Cardiac muscle cell (in vitro differentiated cells and primary cell): ENCODE measurements at regions not wholly inside any gene's neighbourhood (a gene's known extent, or its start where the extent isn't known, plus 50 kb on each side); places are given as distances from the start of the nearest gene placed in this dataset.

Experiments used
- DNase-seq, 2 donors: peaks; one replicate each; pipeline versions ENCODE4 v3.0.0 to v3.0.0-alpha.2; 2010 to 2017; ENCODE audit warnings: low read depth in 1 of 2, low spot score in 1 of 2
- H3K27ac ChIP-seq: fragments of 200-600 bp; sonication (generic); 2 replicates; pipeline ENCODE4 v1.5.1; 2016
- H3K27me3 ChIP-seq: fragments of 200-600 bp; sonication (generic); 2 replicates; pipeline ENCODE4 v1.6.0; 2016; ENCODE audit warnings: control low read depth
- H3K36me3 ChIP-seq: fragments of 200-600 bp; sonication (generic); 2 replicates; pipeline ENCODE4 v1.5.1; 2016; ENCODE audit warnings: control low read depth
- H3K4me1 ChIP-seq: fragments of 200-600 bp; sonication (generic); 2 replicates; pipeline ENCODE4 v1.8.1; 2017; ENCODE audit warnings: low read depth, mild to moderate bottlenecking, mixed run types
- H3K4me3 ChIP-seq: fragments of 200-600 bp; sonication (generic); 2 replicates; pipeline ENCODE4 v1.5.1; 2016; ENCODE audit warnings: mild to moderate bottlenecking
- H3K9me3 ChIP-seq: fragments of 200-600 bp; sonication (generic); 2 replicates; pipeline ENCODE4 v1.5.1; 2017; ENCODE audit warnings: low read depth, mild to moderate bottlenecking, control low read depth
- TF ChIP-seq, protein P1 (sequence below): IDR thresholded peaks from 2 replicates; pipeline ENCODE4 v1.5.1; 2012; ENCODE audit warnings: low read depth, mild to moderate bottlenecking, low read length

GRCh38 chr4:62194342-62194741, 994.2 kb downstream of the ADGRL3 start:
- H3K9me3 ChIP-seq = no peaks in the 10 kb centered on the region
- no peaks in the 10 kb centered on the region for H3K36me3 ChIP-seq
- no peak overlapping the region for H3K27ac ChIP-seq
- no peak for DNase-seq
- H3K4me3 ChIP-seq = no peak overlapping the region
- TF ChIP-seq, protein P1, sequence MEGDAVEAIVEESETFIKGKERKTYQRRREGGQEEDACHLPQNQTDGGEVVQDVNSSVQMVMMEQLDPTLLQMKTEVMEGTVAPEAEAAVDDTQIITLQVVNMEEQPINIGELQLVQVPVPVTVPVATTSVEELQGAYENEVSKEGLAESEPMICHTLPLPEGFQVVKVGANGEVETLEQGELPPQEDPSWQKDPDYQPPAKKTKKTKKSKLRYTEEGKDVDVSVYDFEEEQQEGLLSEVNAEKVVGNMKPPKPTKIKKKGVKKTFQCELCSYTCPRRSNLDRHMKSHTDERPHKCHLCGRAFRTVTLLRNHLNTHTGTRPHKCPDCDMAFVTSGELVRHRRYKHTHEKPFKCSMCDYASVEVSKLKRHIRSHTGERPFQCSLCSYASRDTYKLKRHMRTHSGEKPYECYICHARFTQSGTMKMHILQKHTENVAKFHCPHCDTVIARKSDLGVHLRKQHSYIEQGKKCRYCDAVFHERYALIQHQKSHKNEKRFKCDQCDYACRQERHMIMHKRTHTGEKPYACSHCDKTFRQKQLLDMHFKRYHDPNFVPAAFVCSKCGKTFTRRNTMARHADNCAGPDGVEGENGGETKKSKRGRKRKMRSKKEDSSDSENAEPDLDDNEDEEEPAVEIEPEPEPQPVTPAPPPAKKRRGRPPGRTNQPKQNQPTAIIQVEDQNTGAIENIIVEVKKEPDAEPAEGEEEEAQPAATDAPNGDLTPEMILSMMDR = no peak
- H3K27me3 ChIP-seq = no peaks in the 10 kb centered on the region
- no peaks in the 10 kb centered on the region for H3K4me1 ChIP-seq

- no peak for DNase-seq
- Histone ChIP-seq H3K27ac (no peak overlapping the region), H3K9me3 (no peaks in the 10 kb centered on the region), H3K27me3 (no peaks in the 10 kb centered on the region), H3K36me3 (no peaks in the 10 kb centered on the region), H3K4me1 (no peaks in the 10 kb centered on the region), H3K4me3 (no peak overlapping the region)
- TF ChIP-seq, protein P1 = no peak
Measured at GRCh38 chr4:62193761-62194160, 993.6 kb downstream of the ADGRL3 start.

GRCh38 chr4:62191451-62192240, 991.5 kb downstream of the ADGRL3 start:
- no peaks in the 10 kb centered on the region for H3K27me3 ChIP-seq
- H3K9me3 ChIP-seq = no peaks in the 10 kb centered on the region
- no peaks in the 10 kb centered on the region for H3K4me1 ChIP-seq
- no peak overlapping the region for H3K4me3 ChIP-seq
- H3K36me3 ChIP-seq = no peaks in the 10 kb centered on the region
- no peak for DNase-seq
- H3K27ac ChIP-seq = no peak overlapping the region
- TF ChIP-seq, protein P1 = no peak

GRCh38 chr4:62170235-62170634, 970.1 kb downstream of the ADGRL3 start:
- H3K4me1 ChIP-seq = no peaks in the 10 kb centered on the region
- no peaks in the 10 kb centered on the region for H3K36me3 ChIP-seq
- TF ChIP-seq, protein P1 = no peak
- H3K9me3 ChIP-seq = no peaks in the 10 kb centered on the region
- H3K27me3 ChIP-seq = no peaks in the 10 kb centered on the region
- no peak overlapping the region for H3K27ac ChIP-seq
- no peak overlapping the region for H3K4me3 ChIP-seq
- no peak for DNase-seq

GRCh38 chr4:62168681-62169080, 968.6 kb downstream of the ADGRL3 start:
- H3K4me3 ChIP-seq = no peak overlapping the region
- TF ChIP-seq, protein P1 = no peak
- H3K4me1 ChIP-seq = no peaks in the 10 kb centered on the region
- H3K27me3 ChIP-seq = no peaks in the 10 kb centered on the region
- DNase-seq = no peak
- H3K9me3 ChIP-seq = no peaks in the 10 kb centered on the region
- H3K27ac ChIP-seq = no peak overlapping the region
- H3K36me3 ChIP-seq = no peaks in the 10 kb centered on the region
